HepG2 (cell line): ENCODE measurements at regions not wholly inside any gene's neighbourhood (a gene's known extent, or its start where the extent isn't known, plus 50 kb on each side); places are given as distances from the start of the nearest gene placed in this dataset.

Source experiments
- ATAC-seq: fragments of 200-7000 bp; cut with Tn5 transposase; 3 replicates; pipeline ENCODE4 v1.9.1; 2020; ENCODE audit warnings: mild to moderate bottlenecking, moderate library complexity
- BruUV-seq: library from RNA; stranded (reverse); fragments of 400-500 nt; replicated peaks from 2 replicates; lab custom pipeline; 2021; lab: Mats Ljungman, UMichigan
- CTCF ChIA-PET: fragments of 300-600 bp; formaldehyde crosslinking; extraction: SDS; loops from one replicate; lab custom pipeline; 2021; ENCODE audit warnings: low total read pairs, inconsistent platforms, low intra/inter-chr PET ratio; lab: Yijun Ruan, JAX
- POLR2A ChIA-PET: fragments of 350-600 bp; sonication (Branson Sonifier 250); formaldehyde crosslinking; loops from one replicate; lab custom pipeline; 2020; ENCODE audit warnings: antibody characterized with exemption, inconsistent platforms; lab: Yijun Ruan, JAX
- DNase-seq: peaks from one replicate; pipeline ENCODE4 v3.0.0-alpha.2; 2015; ENCODE audit warnings: low spot score
- FAIRE-seq: peaks from 3 replicates; lab custom pipeline; 2011; peaks lifted over from hg19 to GRCh38; lab: Jason Lieb, UNC
- H2AFZ ChIP-seq: one replicate; pipeline ENCODE4 v1.6.1; 2011; ENCODE audit warnings: low read length, inconsistent platforms
- H3K27ac ChIP-seq: fragments of 300-600 bp; 3 replicates; pipeline ENCODE4 v1.8.0; 2011; ENCODE audit warnings: mixed run types, mild to moderate bottlenecking, mixed read lengths, low read length, inconsistent platforms; ENCODE audit not compliant: insufficient read depth; ENCODE audit errors: extremely low read length
- H3K27me3 ChIP-seq, 2 experiments: fragments of 200-600 bp in 1 of 2; 2 replicates in 1 of 2; 3 replicates in 1 of 2; pipeline versions ENCODE4 v1.6.0 to v1.8.0; 2011; ENCODE audit warnings: low read length in 2 of 2, mild to moderate bottlenecking in 2 of 2, moderate library complexity in 2 of 2, inconsistent platforms in 1 of 2; ENCODE audit not compliant: insufficient read depth in 2 of 2, control insufficient read depth in 1 of 2
- H3K36me3 ChIP-seq, 2 experiments: fragments of 200-600 bp in 1 of 2; replicated peaks in 1 of 2; 2 replicates in 1 of 2; 3 replicates in 1 of 2; pipeline versions ENCODE4 v1.5.1 to v1.8.0; 2011; ENCODE audit warnings: low read length in 2 of 2, inconsistent platforms in 1 of 2; ENCODE audit not compliant: insufficient read depth in 2 of 2, control insufficient read depth in 1 of 2
- H3K4me1 ChIP-seq: 2 replicates; pipeline ENCODE4 v1.5.1; 2012; ENCODE audit warnings: low read length, inconsistent platforms; ENCODE audit not compliant: insufficient read depth
- H3K4me2 ChIP-seq: 2 replicates; pipeline ENCODE4 v1.6.0; 2011; ENCODE audit warnings: low read depth, low read length, inconsistent platforms
- H3K4me3 ChIP-seq, 3 experiments: fragments of 200-600 bp in 1 of 3; sonication (generic), shearing (Covaris generic) in 1 of 3; replicated peaks in 1 of 3; 2 replicates each; pipeline ENCODE4 v1.5.1; 2011 to 2016; ENCODE audit warnings: low read length in 3 of 3, inconsistent platforms in 2 of 3, low read depth in 2 of 3, mild to moderate bottlenecking in 2 of 3, control low read depth in 1 of 3, mixed read lengths in 1 of 3; ENCODE audit not compliant: insufficient read depth in 1 of 3
- H3K79me2 ChIP-seq: one replicate; pipeline ENCODE4 v1.6.1; 2011; ENCODE audit warnings: low read length, inconsistent platforms; ENCODE audit not compliant: insufficient read depth
- H3K9ac ChIP-seq: 2 replicates; pipeline ENCODE4 v1.6.0; 2011; ENCODE audit warnings: mild to moderate bottlenecking, low read depth, low read length, inconsistent platforms; ENCODE audit not compliant: insufficient read depth
- H3K9me3 ChIP-seq: 2 replicates; pipeline ENCODE4 v1.5.1; 2012; ENCODE audit warnings: mild to moderate bottlenecking, low read length
- H4K20me1 ChIP-seq: 2 replicates; pipeline ENCODE4 v1.6.0; 2011; ENCODE audit warnings: inconsistent platforms, mild to moderate bottlenecking, low read length, moderate library complexity; ENCODE audit not compliant: insufficient read depth
- ARNTL ChIP-seq: sonication (generic); formaldehyde crosslinking; IDR thresholded peaks from 2 replicates; pipeline ENCODE4 v1.4.0; 2020; ENCODE audit warnings: mild to moderate bottlenecking, missing genetic modification reagents
- DNMT1 ChIP-seq: sonication (generic); formaldehyde crosslinking; IDR thresholded peaks from 2 replicates; pipeline ENCODE4 v1.5.1; 2020; ENCODE audit warnings: mild to moderate bottlenecking, missing genetic modification reagents
- ELF4 ChIP-seq: sonication (generic); formaldehyde crosslinking; IDR thresholded peaks from 2 replicates; pipeline ENCODE4 v1.5.0; 2020; ENCODE audit warnings: missing genetic modification reagents, mild to moderate bottlenecking, moderate library complexity, borderline replicate concordance
- ERF ChIP-seq: IDR thresholded peaks from 2 replicates; pipeline ENCODE4 v1.6.1; 2018; ENCODE audit warnings: missing biosample characterization, missing genetic modification reagents
- JDP2 ChIP-seq: sonication (generic); formaldehyde crosslinking; IDR thresholded peaks from 2 replicates; pipeline ENCODE4 v1.8.1; 2022; ENCODE audit warnings: missing genetic modification reagents, borderline replicate concordance
- NFKBIZ ChIP-seq: IDR thresholded peaks from 2 replicates; pipeline ENCODE4 v1.6.1; 2018; ENCODE audit warnings: missing genetic modification reagents, missing compliant biosample characterization
- PHB2 ChIP-seq: fragments of 450-650 bp; IDR thresholded peaks from 2 replicates; pipeline ENCODE4 v1.6.1; 2018; ENCODE audit not compliant: partially characterized antibody
- STAG1 ChIP-seq: sonication (generic); formaldehyde crosslinking; IDR thresholded peaks from 2 replicates; pipeline ENCODE4 v1.4.0; 2020; ENCODE audit warnings: missing genetic modification reagents
- TAF1 ChIP-seq: sonication (generic); formaldehyde crosslinking; IDR thresholded peaks from 2 replicates; pipeline ENCODE4 v1.4.0; 2020; ENCODE audit warnings: missing genetic modification reagents
- ZFP36L1 ChIP-seq: sonication (generic); formaldehyde crosslinking; IDR thresholded peaks from 2 replicates; pipeline ENCODE4 v1.8.0; 2022; ENCODE audit warnings: mild to moderate bottlenecking, missing genetic modification reagents, moderate library complexity
- ZNF224 ChIP-seq: sonication (generic); formaldehyde crosslinking; IDR thresholded peaks from 2 replicates; pipeline ENCODE4 v1.5.0; 2020; ENCODE audit warnings: mild to moderate bottlenecking, missing genetic modification reagents
- ZNF253 ChIP-seq: sonication (generic); formaldehyde crosslinking; IDR thresholded peaks from 2 replicates; pipeline ENCODE4 v1.8.0; 2022; ENCODE audit warnings: mild to moderate bottlenecking, missing genetic modification reagents, borderline replicate concordance
- ZNF512B ChIP-seq: sonication (generic); formaldehyde crosslinking; IDR thresholded peaks from 2 replicates; pipeline ENCODE4 v1.5.1; 2020; ENCODE audit warnings: missing genetic modification reagents, mild to moderate bottlenecking, borderline replicate concordance
- ZNF549 ChIP-seq: sonication (generic); formaldehyde crosslinking; IDR thresholded peaks from 2 replicates; pipeline ENCODE4 v1.5.0; 2020; ENCODE audit warnings: missing genetic modification reagents
- WGBS: methylation state at CpG from one replicate; pipeline ENCODE4 v1.1.6; 2017; ENCODE audit warnings: low lambda C conversion rate; 5-methylcytosine and 5-hydroxymethylcytosine counted together
- in situ Hi-C: cut with HindIII; loops from 2 replicates; pipeline ENCODE4 v1.10.0; 2017; ENCODE audit warnings: low pct_unique_long_range_greater_than_20kb; ENCODE audit not compliant: extremely low pct_ligation_motif_present
- intact Hi-C: fragments of 100-400 bp; cut with micrococcal nuclease; formaldehyde crosslinking; loops from one replicate; pipeline ENCODE4 v1.10.0; 2022; ENCODE audit not compliant: unreplicated experiment

- no TSS peak for BruUV-seq
- no peak overlapping the region for H3K4me3 ChIP-seq
- H4K20me1 ChIP-seq = no peaks in the 10 kb centered on the region
- FAIRE-seq = no peak
- no peak for TF ChIP-seq TAF1 (CRISPR knock-in tag)
- no peak for TF ChIP-seq NFKBIZ (CRISPR knock-in tag)
- TF ChIP-seq ZNF512B (CRISPR knock-in tag) = no peak
- no peak for TF ChIP-seq ARNTL (CRISPR knock-in tag)
- TF ChIP-seq ZNF224 (CRISPR knock-in tag) = no peak
- no peak for TF ChIP-seq JDP2 (CRISPR knock-in tag)
- TF ChIP-seq ZNF549 (CRISPR knock-in tag) = no peak
- TF ChIP-seq DNMT1 (CRISPR knock-in tag) = no peak
- TF ChIP-seq STAG1 (CRISPR knock-in tag) = no peak
- no peak for TF ChIP-seq ERF (CRISPR knock-in tag)
- no peak for TF ChIP-seq PHB2
- TF ChIP-seq ZNF253 = no peak
- no peak for TF ChIP-seq ELF4 (CRISPR knock-in tag)
- no peak for TF ChIP-seq ZFP36L1 (CRISPR knock-in tag)
- intact Hi-C loops (no loop called here), in situ Hi-C loops (no loop called here)
- no peak overlapping the region for H3K27ac ChIP-seq
- no peak for ATAC-seq
- H3K9ac ChIP-seq = no peak overlapping the region
- H3K79me2 ChIP-seq = no peaks in the 10 kb centered on the region
- 0 out of 5 replicates have a peak, but pooled peaks cover 0 to 8% of the 10 kb centered on the region in 2 experiments for H3K27me3 ChIP-seq
- ChIA-PET POLR2A (no interaction called here), CTCF (no interaction called here)
- H3K4me2 ChIP-seq = no peak overlapping the region
- WGBS = 7% methylated on average over 1 of the region's 1 CpG
- no peak overlapping the region for H2AFZ ChIP-seq
- H3K4me1 ChIP-seq = peaks cover 18% of the 10 kb centered on the region
- no peaks in the 10 kb centered on the region for H3K36me3 ChIP-seq
- DNase-seq = no peak
- no peaks in the 10 kb centered on the region for H3K9me3 ChIP-seq
Observed at GRCh38 chr12:63084501-63084900, 66.5 kb downstream of the AVPR1A start.
